WTC11 (cell line): ENCODE measurements at regions not wholly inside any gene's neighbourhood (a gene's known extent, or its start where the extent isn't known, plus 50 kb on each side); places are given as distances from the start of the nearest gene placed in this dataset.

Source experiments
- CTCF ChIP-seq: fragments of 200-600 bp; IDR thresholded peaks from 2 replicates; pipeline ENCODE4 v1.8.0; 2022; ENCODE audit warnings: antibody characterized with exemption
- ELF4 ChIP-seq: sonication (generic); formaldehyde crosslinking; IDR thresholded peaks from 2 replicates; pipeline ENCODE4 v1.8.1; 2022; ENCODE audit warnings: low read depth, mild to moderate bottlenecking, moderate library complexity, missing genetic modification reagents
- JUN ChIP-seq: sonication (generic); formaldehyde crosslinking; IDR thresholded peaks from 2 replicates; pipeline ENCODE4 v1.8.0; 2023; ENCODE audit warnings: mild to moderate bottlenecking, missing genetic modification reagents
- OVOL2 ChIP-seq: fragments of 250-450 bp; sonication (Bioruptor Pico); IDR thresholded peaks from 2 replicates; pipeline ENCODE4 v1.9.0; 2021; ENCODE audit warnings: mild to moderate bottlenecking, borderline replicate concordance
- RELA ChIP-seq: sonication (generic); formaldehyde crosslinking; IDR thresholded peaks from 2 replicates; pipeline ENCODE4 v1.8.1; 2022; ENCODE audit warnings: missing genetic modification reagents, mild to moderate bottlenecking, borderline replicate concordance
- ZNF281 ChIP-seq: sonication (generic); formaldehyde crosslinking; IDR thresholded peaks from 2 replicates; pipeline ENCODE4 v1.8.0; 2023; ENCODE audit warnings: mild to moderate bottlenecking, missing genetic modification reagents
- ZNF416 ChIP-seq: fragments of 250-450 bp; sonication (Bioruptor Pico); IDR thresholded peaks from 2 replicates; pipeline ENCODE4 v1.9.0; 2021; ENCODE audit warnings: mild to moderate bottlenecking, inconsistent platforms
- TF ChIP-seq, protein P1 (sequence below): sonication (generic); formaldehyde crosslinking; IDR thresholded peaks from 2 replicates; pipeline ENCODE4 v1.8.1; 2023; ENCODE audit warnings: mild to moderate bottlenecking, moderate library complexity, missing genetic modification reagents

- TF ChIP-seq CTCF (no peak), OVOL2 (CRISPR knock-in tag) (no peak), JUN (CRISPR knock-in tag) (no peak), RELA (CRISPR knock-in tag) (no peak), ZNF281 (CRISPR knock-in tag) (no peak), ZNF416 (CRISPR knock-in tag) (no peak), ELF4 (CRISPR knock-in tag) (no peak)
- TF ChIP-seq, protein P1, sequence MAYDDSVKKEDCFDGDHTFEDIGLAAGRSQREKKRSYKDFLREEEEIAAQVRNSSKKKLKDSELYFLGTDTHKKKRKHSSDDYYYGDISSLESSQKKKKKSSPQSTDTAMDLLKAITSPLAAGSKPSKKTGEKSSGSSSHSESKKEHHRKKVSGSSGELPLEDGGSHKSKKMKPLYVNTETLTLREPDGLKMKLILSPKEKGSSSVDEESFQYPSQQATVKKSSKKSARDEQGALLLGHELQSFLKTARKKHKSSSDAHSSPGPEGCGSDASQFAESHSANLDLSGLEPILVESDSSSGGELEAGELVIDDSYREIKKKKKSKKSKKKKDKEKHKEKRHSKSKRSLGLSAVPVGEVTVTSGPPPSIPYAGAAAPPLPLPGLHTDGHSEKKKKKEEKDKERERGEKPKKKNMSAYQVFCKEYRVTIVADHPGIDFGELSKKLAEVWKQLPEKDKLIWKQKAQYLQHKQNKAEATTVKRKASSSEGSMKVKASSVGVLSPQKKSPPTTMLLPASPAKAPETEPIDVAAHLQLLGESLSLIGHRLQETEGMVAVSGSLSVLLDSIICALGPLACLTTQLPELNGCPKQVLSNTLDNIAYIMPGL (CRISPR knock-in tag): no peak
Observed at GRCh38 chr3:81433675-81434074, 327.8 kb downstream of the GBE1 start.
